Karpas-422 (cell line): ENCODE measurements at regions not wholly inside any gene's neighbourhood (a gene's known extent, or its start where the extent isn't known, plus 50 kb on each side); places are given as distances from the start of the nearest gene placed in this dataset.

Experiments used
- DNase-seq: peaks from one replicate; pipeline ENCODE4 v3.0.0-alpha.2; 2015
- H2AFZ ChIP-seq: fragments of 200-600 bp; sonication (generic); 2 replicates; pipeline ENCODE4 v1.6.1; 2014; ENCODE audit warnings: antibody characterized with exemption, low read length, mixed read lengths
- H3K27ac ChIP-seq: fragments of 200-600 bp; sonication (generic); 2 replicates; pipeline ENCODE4 v1.5.1; 2014; ENCODE audit warnings: mild to moderate bottlenecking, low read length, moderate library complexity
- H3K27me3 ChIP-seq: fragments of 200-600 bp; sonication (generic); 2 replicates; pipeline ENCODE4 v1.6.1; 2014; ENCODE audit warnings: low read length, mixed read lengths
- H3K36me3 ChIP-seq: fragments of 200-600 bp; sonication (generic); 2 replicates; pipeline ENCODE4 v1.6.1; 2014; ENCODE audit warnings: low read length, mixed read lengths; ENCODE audit not compliant: insufficient read depth
- H3K4me1 ChIP-seq: fragments of 200-600 bp; sonication (generic); 2 replicates; pipeline ENCODE4 v1.6.1; 2014; ENCODE audit warnings: mild to moderate bottlenecking, low read length, mixed read lengths
- H3K4me2 ChIP-seq: fragments of 200-600 bp; sonication (generic); 2 replicates; pipeline ENCODE4 v1.6.1; 2014; ENCODE audit warnings: low read length, low read depth, mild to moderate bottlenecking; ENCODE audit not compliant: poor library complexity, severe bottlenecking
- H3K4me3 ChIP-seq: fragments of 200-600 bp; sonication (generic); 2 replicates; pipeline ENCODE4 v1.5.1; 2014; ENCODE audit warnings: mild to moderate bottlenecking, antibody characterized with exemption, low read length, mixed read lengths
- H3K79me2 ChIP-seq: fragments of 200-600 bp; sonication (generic); 2 replicates; pipeline ENCODE4 v1.6.1; 2014; ENCODE audit warnings: mild to moderate bottlenecking, low read length, mixed read lengths
- H3K9ac ChIP-seq: fragments of 200-600 bp; sonication (generic); 2 replicates; pipeline ENCODE4 v1.6.0; 2014; ENCODE audit warnings: low read length
- H3K9me2 ChIP-seq: fragments of 200-600 bp; sonication (generic), shearing (Covaris generic); replicated peaks from 2 replicates; pipeline ENCODE4 v1.6.0; 2014; ENCODE audit warnings: mild to moderate bottlenecking, low read length, moderate library complexity; ENCODE audit not compliant: insufficient read depth
- H3K9me3 ChIP-seq: fragments of 300-700, 200-600 bp; sonication (generic); 2 replicates; pipeline ENCODE4 v1.6.1; 2014; ENCODE audit warnings: low read length, mixed read lengths
- H4K20me1 ChIP-seq: fragments of 200-600 bp; sonication (generic); 2 replicates; pipeline ENCODE4 v1.6.1; 2014; ENCODE audit warnings: mild to moderate bottlenecking, antibody characterized with exemption, low read length, low read depth; ENCODE audit not compliant: insufficient read depth

- Histone ChIP-seq H3K27me3 (no peaks in the 10 kb centered on the region), H3K9ac (no peak overlapping the region), H3K27ac (no peak overlapping the region), H3K4me1 (peaks cover 49% of the 10 kb centered on the region), H3K9me2 (no peaks in the 10 kb centered on the region), H3K79me2 (no peaks in the 10 kb centered on the region), H3K9me3 (no peaks in the 10 kb centered on the region), H2AFZ (peak overlapping the region; percentile 57; the same call in 1 of the 2 replicates), H3K36me3 (no peaks in the 10 kb centered on the region), H3K4me2 (no peak overlapping the region), H4K20me1 (no peaks in the 10 kb centered on the region), H3K4me3 (no peak overlapping the region)
- DNase-seq: no peak
Measured at GRCh38 chr2:144607891-144608521, 88.1 kb upstream of the ZEB2 start.

DNA sequence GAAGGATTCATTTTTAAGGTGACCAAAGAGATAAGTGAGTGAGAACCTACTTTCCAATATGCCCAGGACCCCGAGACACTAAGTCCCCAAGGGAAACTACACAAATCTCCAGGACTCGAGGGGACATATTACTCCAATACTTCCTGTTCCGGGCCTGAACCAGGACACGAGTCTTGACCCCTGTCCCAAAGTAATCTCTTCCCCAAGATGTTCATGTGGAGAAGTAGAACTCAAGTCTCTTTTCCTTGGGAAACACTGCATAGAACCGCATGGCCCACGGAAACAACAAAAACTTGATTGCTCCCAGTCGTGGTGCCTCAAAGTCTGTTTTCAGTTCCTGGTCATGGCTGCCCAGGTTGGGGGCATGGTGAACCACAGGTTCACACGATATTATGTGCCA lies 87.2 kb upstream of the ZEB2 start:
- no peak for DNase-seq
- Histone ChIP-seq H3K4me2 (peak overlapping the region; percentile 14), H3K9ac (no peak overlapping the region), H3K4me3 (no peak overlapping the region), H3K79me2 (no peaks in the 10 kb centered on the region), H3K36me3 (no peaks in the 10 kb centered on the region), H4K20me1 (no peaks in the 10 kb centered on the region), H3K27me3 (no peaks in the 10 kb centered on the region), H3K27ac (no peak overlapping the region), H3K4me1 (peaks cover 55% of the 10 kb centered on the region), H2AFZ (peak overlapping the region; percentile 57; the same call in 1 of the 2 replicates), H3K9me2 (no peaks in the 10 kb centered on the region), H3K9me3 (no peaks in the 10 kb centered on the region)

DNA sequence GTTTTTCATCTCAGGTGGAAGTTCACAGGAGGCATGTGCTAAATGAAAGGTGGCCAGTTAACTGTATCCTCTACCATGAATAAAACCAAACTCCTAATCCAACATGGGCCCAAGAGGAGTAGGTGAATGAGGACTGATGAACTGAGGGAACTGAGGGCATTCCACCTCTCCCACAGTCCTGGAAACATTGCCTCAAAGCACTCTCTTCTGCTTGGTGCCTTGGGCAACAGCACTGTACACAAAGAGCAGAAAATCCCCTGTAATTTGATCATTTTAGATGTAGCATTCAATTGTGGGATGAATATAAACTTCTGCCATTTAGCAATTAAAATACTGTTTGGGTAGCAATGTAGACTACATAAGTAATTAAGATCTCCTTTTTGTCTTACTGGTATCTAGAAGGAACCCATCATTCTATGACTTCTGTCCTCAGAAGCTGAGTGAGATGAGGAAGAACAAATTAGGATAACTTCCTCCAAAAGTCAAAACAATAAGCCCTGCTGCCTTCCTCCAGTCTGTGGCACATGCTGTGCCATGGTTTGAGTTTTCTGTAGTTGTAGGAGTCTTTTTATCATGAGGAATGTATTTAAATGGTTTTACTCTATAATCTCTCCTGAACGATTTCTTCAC lies 86.7 kb upstream of the ZEB2 start:
- Histone ChIP-seq H3K4me2 (peak overlapping the region; percentile 14), H3K4me1 (peaks cover 55% of the 10 kb centered on the region), H3K9me2 (no peaks in the 10 kb centered on the region), H2AFZ (peak overlapping the region; percentile 57; the same call in 1 of the 2 replicates), H3K27ac (no peak overlapping the region), H3K4me3 (no peak overlapping the region), H4K20me1 (no peaks in the 10 kb centered on the region), H3K9me3 (no peaks in the 10 kb centered on the region), H3K27me3 (no peaks in the 10 kb centered on the region), H3K36me3 (no peaks in the 10 kb centered on the region), H3K9ac (no peak overlapping the region), H3K79me2 (no peaks in the 10 kb centered on the region)
- no peak for DNase-seq

DNA sequence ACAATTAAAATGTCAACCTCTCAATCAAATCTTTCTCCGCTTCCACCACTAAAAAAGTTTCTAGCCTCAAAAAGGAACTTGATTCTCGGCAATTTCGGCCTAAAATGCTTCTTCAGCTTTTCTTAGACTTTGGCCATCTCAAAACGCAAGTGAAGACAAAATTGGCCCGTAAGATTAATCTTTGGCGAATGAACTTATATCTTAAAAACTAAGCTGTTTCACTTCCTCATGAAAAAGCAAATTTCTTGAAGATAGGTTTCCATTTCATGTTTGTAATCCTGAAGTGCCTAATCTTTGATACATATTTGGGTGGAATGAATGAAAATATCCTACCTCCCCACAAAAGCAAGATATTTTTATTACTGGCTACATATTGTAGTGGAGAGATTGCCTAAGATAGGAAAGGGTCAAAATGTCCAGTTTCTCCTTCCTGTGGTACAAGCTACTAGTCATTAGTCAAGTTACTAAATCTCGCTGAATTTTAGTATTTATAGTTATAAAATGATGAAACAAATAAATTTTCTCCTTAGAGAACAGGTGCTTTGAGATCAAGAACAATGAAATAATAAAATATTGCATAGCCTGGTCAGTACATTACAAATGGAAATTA lies 85.4 kb upstream of the ZEB2 start:
- Histone ChIP-seq H3K36me3 (no peaks in the 10 kb centered on the region), H2AFZ (peak overlapping the region; percentile 77; the same call in 1 of the 2 replicates), H4K20me1 (no peaks in the 10 kb centered on the region), H3K27ac (peak overlapping the region; percentile 69), H3K9me2 (no peaks in the 10 kb centered on the region), H3K4me2 (peak overlapping the region; percentile 63), H3K4me1 (peaks cover 55% of the 10 kb centered on the region), H3K4me3 (peak overlapping the region; percentile 52), H3K9ac (0 out of 2 replicates have a peak overlapping the region, but pooled peaks have one; percentile 40), H3K27me3 (no peaks in the 10 kb centered on the region), H3K9me3 (no peaks in the 10 kb centered on the region), H3K79me2 (no peaks in the 10 kb centered on the region)
- DNase-seq: peak; percentile 87

- peak; percentile 71 for DNase-seq
- H3K9me2 ChIP-seq: no peaks in the 10 kb centered on the region
- H3K4me3 ChIP-seq: peak overlapping the region; percentile 19
- 0 out of 2 replicates have a peak overlapping the region, but pooled peaks have one; percentile 11 for H2AFZ ChIP-seq
- no peaks in the 10 kb centered on the region for H3K27me3 ChIP-seq
- 0 out of 2 replicates have a peak overlapping the region, but pooled peaks have one; percentile 6 for H3K9ac ChIP-seq
- peaks cover 60% of the 10 kb centered on the region for H3K4me1 ChIP-seq
- peak overlapping the region; percentile 19; the same call in 1 of the 2 replicates for H3K27ac ChIP-seq
- no peaks in the 10 kb centered on the region for H3K9me3 ChIP-seq
- no peaks in the 10 kb centered on the region for H4K20me1 ChIP-seq
- no peaks in the 10 kb centered on the region for H3K36me3 ChIP-seq
- H3K4me2 ChIP-seq: peak overlapping the region; percentile 63
- H3K79me2 ChIP-seq: no peaks in the 10 kb centered on the region
Measured at GRCh38 chr2:144603334-144603733, 83.4 kb upstream of the ZEB2 start.

DNA sequence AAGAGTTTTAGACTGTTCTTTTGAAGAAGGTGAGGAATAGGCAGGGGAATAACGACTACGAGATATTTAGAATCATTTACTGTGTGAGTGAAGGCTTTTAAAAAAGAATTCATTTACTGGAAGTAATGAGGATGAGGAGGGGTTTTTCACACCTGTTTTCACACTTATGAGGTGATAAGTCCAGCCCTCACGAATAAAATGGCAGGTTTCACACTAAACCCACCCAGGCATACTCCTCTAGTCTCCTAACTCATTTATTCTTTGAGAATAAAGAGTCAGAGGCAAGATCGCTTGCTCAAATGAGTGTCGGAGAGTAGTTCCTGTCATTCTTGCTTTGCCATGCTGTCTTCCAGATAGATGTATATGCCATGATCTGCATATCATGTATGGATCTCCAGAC lies 79.0 kb upstream of the ZEB2 start:
- Histone ChIP-seq H3K27me3 (no peaks in the 10 kb centered on the region), H3K4me1 (peaks cover 45% of the 10 kb centered on the region), H3K4me2 (peak overlapping the region; percentile 36), H4K20me1 (no peaks in the 10 kb centered on the region), H3K4me3 (no peak overlapping the region), H3K27ac (no peak overlapping the region), H3K9me3 (no peaks in the 10 kb centered on the region), H3K79me2 (no peaks in the 10 kb centered on the region), H3K9ac (no peak overlapping the region), H2AFZ (no peak overlapping the region), H3K36me3 (no peaks in the 10 kb centered on the region), H3K9me2 (no peaks in the 10 kb centered on the region)
- no peak for DNase-seq

DNA sequence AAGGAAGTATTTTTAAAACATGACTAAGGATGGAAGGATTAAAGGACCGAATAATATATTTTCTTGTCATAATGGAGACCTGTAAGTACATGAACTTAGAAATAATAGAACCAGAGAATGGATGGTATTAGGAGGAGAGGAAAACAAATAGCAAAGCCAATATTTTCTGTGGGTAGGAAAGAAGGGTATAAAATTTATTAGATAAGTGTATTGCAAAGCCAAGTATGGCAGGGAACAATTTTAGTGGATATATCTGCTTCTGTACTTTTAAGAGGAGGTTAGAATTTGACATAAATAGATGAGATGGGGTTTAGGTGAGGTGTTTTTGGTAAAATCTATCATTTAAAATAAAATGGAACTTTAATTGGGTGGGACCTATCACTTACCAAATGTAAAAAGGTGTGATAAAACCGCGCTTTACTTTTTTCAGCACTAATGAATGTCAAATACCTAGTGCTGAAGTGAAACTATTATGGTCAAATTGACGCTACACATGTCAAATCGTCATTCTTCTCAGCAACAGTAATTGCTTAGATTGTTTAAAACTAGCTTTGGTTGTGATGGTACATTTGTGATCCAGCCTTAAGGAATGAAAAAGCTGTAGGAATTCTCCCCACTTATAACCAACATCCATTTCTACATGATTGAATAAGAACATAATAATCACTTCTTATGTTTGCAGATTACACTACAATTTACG lies 78.1 kb upstream of the ZEB2 start:
- no peaks in the 10 kb centered on the region for H4K20me1 ChIP-seq
- H3K9ac ChIP-seq: no peak overlapping the region; the same call in 1 of the 2 replicates
- H3K36me3 ChIP-seq: no peaks in the 10 kb centered on the region
- peak overlapping the region; percentile 28; the same call in 1 of the 2 replicates for H2AFZ ChIP-seq
- peak overlapping the region; percentile 36 for H3K4me2 ChIP-seq
- H3K4me3 ChIP-seq: no peak overlapping the region; the same call in 1 of the 2 replicates
- DNase-seq: no peak
- H3K27ac ChIP-seq: no peak overlapping the region
- H3K9me2 ChIP-seq: no peaks in the 10 kb centered on the region
- no peaks in the 10 kb centered on the region for H3K9me3 ChIP-seq
- peaks cover 43% of the 10 kb centered on the region for H3K4me1 ChIP-seq
- H3K79me2 ChIP-seq: no peaks in the 10 kb centered on the region
- no peaks in the 10 kb centered on the region for H3K27me3 ChIP-seq

DNA sequence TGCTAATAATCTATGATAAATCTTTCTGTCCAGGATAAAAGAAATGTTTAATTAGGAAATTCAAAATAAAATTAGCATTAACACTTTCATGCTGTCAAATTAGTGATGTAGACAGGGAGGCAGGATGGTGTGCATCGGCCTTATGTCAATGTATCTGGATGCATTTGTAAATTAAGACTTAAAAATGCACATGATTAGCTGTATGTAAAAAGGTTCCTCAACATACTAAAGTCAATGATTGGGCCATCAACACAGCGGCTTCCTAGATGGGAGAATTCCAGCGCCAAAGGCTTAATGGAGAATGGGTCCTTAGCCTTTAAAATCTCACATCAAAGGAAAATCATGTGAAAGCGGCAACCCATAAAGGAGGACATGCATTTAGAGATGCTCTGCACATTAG lies 77.5 kb upstream of the ZEB2 start:
- Histone ChIP-seq H3K36me3 (no peaks in the 10 kb centered on the region), H4K20me1 (no peaks in the 10 kb centered on the region), H3K4me2 (no peak overlapping the region), H3K4me3 (no peak overlapping the region), H3K27ac (no peak overlapping the region), H2AFZ (no peak overlapping the region), H3K4me1 (peaks cover 43% of the 10 kb centered on the region), H3K9me2 (no peaks in the 10 kb centered on the region), H3K9ac (no peak overlapping the region), H3K27me3 (no peaks in the 10 kb centered on the region), H3K9me3 (no peaks in the 10 kb centered on the region), H3K79me2 (no peaks in the 10 kb centered on the region)
- no peak for DNase-seq
